Neural cell (in vitro differentiated cells): ENCODE measurements at regions not wholly inside any gene's neighbourhood (a gene's known extent, or its start where the extent isn't known, plus 50 kb on each side); places are given as distances from the start of the nearest gene placed in this dataset.

Source experiments
- H2AFZ ChIP-seq: fragments of 200-600, 300-800 bp; sonication (generic), shearing (Covaris generic); 2 replicates; pipeline ENCODE4 v1.6.0; 2014; ENCODE audit warnings: low read depth, mild to moderate bottlenecking, antibody characterized with exemption, low read length, moderate library complexity
- H3F3A ChIP-seq: fragments of 200-600 bp; shearing (Covaris generic); 2 replicates; pipeline ENCODE4 v1.6.1; 2016; ENCODE audit warnings: mild to moderate bottlenecking, moderate library complexity, mixed read lengths, antibody characterized with exemption, low read length; ENCODE audit not compliant: insufficient read depth, poor library complexity, severe bottlenecking
- H3K27ac ChIP-seq: fragments of 200-600, 300-800 bp; sonication (generic), shearing (Covaris generic); 2 replicates; pipeline ENCODE4 v1.5.1; 2014; ENCODE audit warnings: mild to moderate bottlenecking, low read length, moderate library complexity
- H3K27me3 ChIP-seq: fragments of 300-800, 200-600 bp; sonication (generic), shearing (Covaris generic); 2 replicates; pipeline ENCODE4 v1.6.0; 2014; ENCODE audit warnings: mild to moderate bottlenecking, low read depth, low read length, moderate library complexity; ENCODE audit not compliant: insufficient read depth
- H3K36me3 ChIP-seq: fragments of 300-800, 200-600 bp; sonication (generic), shearing (Covaris generic); 2 replicates; pipeline ENCODE4 v1.5.1; 2014; ENCODE audit warnings: mild to moderate bottlenecking, antibody characterized with exemption, low read length, moderate library complexity; ENCODE audit not compliant: insufficient read depth
- H3K4me2 ChIP-seq: fragments of 300-800, 200-600 bp; sonication (generic), shearing (Covaris generic); 2 replicates; pipeline ENCODE4 v1.6.0; 2014; ENCODE audit warnings: mild to moderate bottlenecking, low read length
- H3K4me3 ChIP-seq: fragments of 300-800, 200-600 bp; sonication (generic), shearing (Covaris generic); 2 replicates; pipeline ENCODE4 v1.5.1; 2014; ENCODE audit warnings: mild to moderate bottlenecking, low read length, moderate library complexity
- H3K79me2 ChIP-seq: fragments of 200-600 bp; shearing (Covaris generic); replicated peaks from 2 replicates; pipeline ENCODE4 v1.6.0; 2014; ENCODE audit warnings: mild to moderate bottlenecking, low read length, moderate library complexity; ENCODE audit not compliant: insufficient read depth
- H3K9ac ChIP-seq: fragments of 300-800, 200-600 bp; sonication (generic), shearing (Covaris generic); 2 replicates; pipeline ENCODE4 v1.6.1; 2016; ENCODE audit warnings: mild to moderate bottlenecking, low read length, mixed read lengths
- H3K9me2 ChIP-seq: fragments of 200-600 bp; shearing (Covaris generic); 2 replicates; pipeline ENCODE4 v1.6.1; 2016; ENCODE audit warnings: mild to moderate bottlenecking, low read length, mixed read lengths; ENCODE audit not compliant: insufficient read depth
- H3K9me3 ChIP-seq: fragments of 200-600, 300-800 bp; sonication (generic), shearing (Covaris generic); 2 replicates; pipeline ENCODE4 v1.6.1; 2016; ENCODE audit warnings: mild to moderate bottlenecking, mixed run types, low read length, moderate library complexity, mixed read lengths
- H4K20me1 ChIP-seq: fragments of 200-600 bp; shearing (Covaris generic); 2 replicates; pipeline ENCODE4 v1.6.1; 2016; ENCODE audit warnings: mild to moderate bottlenecking, mixed run types; ENCODE audit not compliant: insufficient read depth
- EP300 ChIP-seq: fragments of 450-650 bp; conservative IDR thresholded peaks from 2 replicates; pipeline ENCODE4 v1.6.1; 2014; ENCODE audit warnings: antibody characterized with exemption, mild to moderate bottlenecking, moderate library complexity; ENCODE audit not compliant: poor library complexity, severe bottlenecking
- EZH2 ChIP-seq: fragments of 200-600, 300-800 bp; shearing (Covaris generic), sonication (generic); IDR thresholded peaks from 2 replicates; pipeline ENCODE4 v1.6.1; 2014; ENCODE audit warnings: antibody characterized with exemption, low read length, borderline replicate concordance, mild to moderate bottlenecking; ENCODE audit not compliant: insufficient read depth, poor library complexity, severe bottlenecking
- MXI1 ChIP-seq: fragments of 450-650 bp; conservative IDR thresholded peaks from 2 replicates; pipeline ENCODE4 v1.6.1; 2014; ENCODE audit warnings: antibody characterized with exemption, mild to moderate bottlenecking; ENCODE audit not compliant: poor library complexity, severe bottlenecking
- POLR2AphosphoS5 ChIP-seq: IDR thresholded peaks from 2 replicates; pipeline ENCODE4 v1.6.1; 2012
- RAD21 ChIP-seq: fragments of 450-650 bp; conservative IDR thresholded peaks from 2 replicates; pipeline ENCODE4 v1.6.1; 2014; ENCODE audit warnings: antibody characterized with exemption, mild to moderate bottlenecking, moderate library complexity
- REST ChIP-seq: IDR thresholded peaks from 2 replicates; pipeline ENCODE4 v1.6.1; 2012; ENCODE audit warnings: borderline replicate concordance
- SMC3 ChIP-seq: fragments of 450-650 bp; conservative IDR thresholded peaks from 2 replicates; pipeline ENCODE4 v1.6.1; 2014; ENCODE audit warnings: antibody characterized with exemption, mild to moderate bottlenecking, moderate library complexity; ENCODE audit not compliant: poor library complexity
- TAF1 ChIP-seq: IDR thresholded peaks from 2 replicates; pipeline ENCODE4 v1.6.1; 2012; ENCODE audit warnings: low read depth
- TF ChIP-seq, protein P1 (sequence below): fragments of 450-650 bp; IDR thresholded peaks from 2 replicates; pipeline ENCODE4 v1.5.1; 2014; ENCODE audit warnings: antibody characterized with exemption, mild to moderate bottlenecking, moderate library complexity; ENCODE audit not compliant: poor library complexity, severe bottlenecking

DNA sequence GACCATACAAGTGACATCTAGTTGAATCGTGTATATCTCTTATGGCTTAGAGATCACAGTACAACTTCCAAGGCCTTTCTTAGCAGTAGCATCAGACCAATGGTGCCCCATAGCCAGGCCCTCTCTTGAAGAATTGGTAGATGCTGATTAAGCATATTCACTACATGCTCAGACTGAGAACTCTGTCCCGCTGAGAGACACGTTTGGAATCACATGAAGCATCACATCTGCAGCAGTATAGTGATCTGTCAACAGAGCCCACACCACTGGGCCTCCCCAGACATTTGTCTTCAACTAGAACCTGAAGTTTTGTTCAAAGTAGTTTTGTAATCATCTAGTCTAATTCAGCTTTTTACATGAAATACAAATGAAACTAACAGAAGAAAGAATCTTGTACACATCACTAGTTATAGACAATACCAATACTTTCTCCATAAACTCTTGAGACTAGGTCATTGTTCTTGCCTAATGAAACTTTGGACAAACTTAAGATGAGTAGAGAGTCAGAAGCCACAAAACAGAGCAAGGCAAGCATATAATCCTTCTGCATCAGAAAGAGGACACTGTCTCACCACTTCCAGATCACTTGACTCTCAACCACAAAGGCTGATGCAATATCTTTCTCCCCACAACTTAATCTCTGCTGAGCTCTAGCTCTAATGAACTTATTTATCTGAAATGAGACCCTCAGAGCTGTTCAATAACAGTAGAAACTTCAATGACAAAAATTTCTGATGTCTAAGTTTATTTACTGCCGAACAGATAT, 182.7 kb downstream of the TBX18 start:
- TF ChIP-seq TAF1 = no peak
- TF ChIP-seq SMC3 = no peak
- no peak for TF ChIP-seq POLR2AphosphoS5
- no peak for TF ChIP-seq EZH2
- TF ChIP-seq MXI1 = no peak
- no peak for TF ChIP-seq RAD21
- TF ChIP-seq EP300 = no peak
- TF ChIP-seq, protein P1, sequence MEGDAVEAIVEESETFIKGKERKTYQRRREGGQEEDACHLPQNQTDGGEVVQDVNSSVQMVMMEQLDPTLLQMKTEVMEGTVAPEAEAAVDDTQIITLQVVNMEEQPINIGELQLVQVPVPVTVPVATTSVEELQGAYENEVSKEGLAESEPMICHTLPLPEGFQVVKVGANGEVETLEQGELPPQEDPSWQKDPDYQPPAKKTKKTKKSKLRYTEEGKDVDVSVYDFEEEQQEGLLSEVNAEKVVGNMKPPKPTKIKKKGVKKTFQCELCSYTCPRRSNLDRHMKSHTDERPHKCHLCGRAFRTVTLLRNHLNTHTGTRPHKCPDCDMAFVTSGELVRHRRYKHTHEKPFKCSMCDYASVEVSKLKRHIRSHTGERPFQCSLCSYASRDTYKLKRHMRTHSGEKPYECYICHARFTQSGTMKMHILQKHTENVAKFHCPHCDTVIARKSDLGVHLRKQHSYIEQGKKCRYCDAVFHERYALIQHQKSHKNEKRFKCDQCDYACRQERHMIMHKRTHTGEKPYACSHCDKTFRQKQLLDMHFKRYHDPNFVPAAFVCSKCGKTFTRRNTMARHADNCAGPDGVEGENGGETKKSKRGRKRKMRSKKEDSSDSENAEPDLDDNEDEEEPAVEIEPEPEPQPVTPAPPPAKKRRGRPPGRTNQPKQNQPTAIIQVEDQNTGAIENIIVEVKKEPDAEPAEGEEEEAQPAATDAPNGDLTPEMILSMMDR = no peak
- no peak for TF ChIP-seq REST
- Histone ChIP-seq H3F3A (no peaks in the 10 kb centered on the region), H3K4me3 (no peak overlapping the region), H3K27ac (no peak overlapping the region), H3K27me3 (no peaks in the 10 kb centered on the region), H2AFZ (no peak overlapping the region), H3K4me2 (no peak overlapping the region), H4K20me1 (no peaks in the 10 kb centered on the region), H3K9ac (no peak overlapping the region), H3K36me3 (no peaks in the 10 kb centered on the region), H3K9me2 (no peaks in the 10 kb centered on the region), H3K9me3 (no peaks in the 10 kb centered on the region), H3K79me2 (no peaks in the 10 kb centered on the region)

GRCh38 chr6:84579404-84579803, 185.0 kb downstream of the TBX18 start:
- Histone ChIP-seq H3F3A (no peaks in the 10 kb centered on the region), H3K27ac (no peak overlapping the region), H4K20me1 (no peaks in the 10 kb centered on the region), H3K9ac (no peak overlapping the region), H3K4me2 (no peak overlapping the region), H2AFZ (no peak overlapping the region), H3K36me3 (no peaks in the 10 kb centered on the region), H3K9me2 (no peaks in the 10 kb centered on the region), H3K9me3 (no peaks in the 10 kb centered on the region), H3K79me2 (no peaks in the 10 kb centered on the region), H3K4me3 (no peak overlapping the region), H3K27me3 (no peaks in the 10 kb centered on the region)
- TF ChIP-seq REST = no peak
- no peak for TF ChIP-seq EZH2
- TF ChIP-seq SMC3 = no peak
- TF ChIP-seq, protein P1 = no peak
- no peak for TF ChIP-seq MXI1
- TF ChIP-seq EP300 = no peak
- TF ChIP-seq RAD21 = no peak
- TF ChIP-seq TAF1 = no peak
- TF ChIP-seq POLR2AphosphoS5 = no peak
